ENCODE measurements at regions not wholly inside any gene's neighbourhood (a gene's known extent, or its start where the extent isn't known, plus 50 kb on each side); places are given as distances from the start of the nearest gene placed in this dataset.

- no peak for ATAC-seq
- POLR2A ChIA-PET: no interaction called here
- no TSS peak for BruUV-seq (replicated peaks)
- Histone ChIP-seq H3K36me3 (ENCODE audit: control insufficient read depth, insufficient read depth, low read length) (no peaks in the 10 kb centered on the region), H3K4me1 (ENCODE audit: control insufficient read depth, insufficient read depth, low read length) (no peaks in the 10 kb centered on the region), H3K27me3 (ENCODE audit: control insufficient read depth, insufficient read depth, low read length) (no peaks in the 10 kb centered on the region), H3K4me3 (ENCODE audit: low read depth in 2 of 2, low read length in 2 of 2) (no peak overlapping the region), H3K27ac (ENCODE audit: low read length) (no peak overlapping the region), H3K9me3 (ENCODE audit: control insufficient read depth, insufficient read depth, low read depth, low read length) (no peaks in the 10 kb centered on the region)
- CTCF ChIA-PET: interaction anchor here (0.6 to 0.7 kb wide), 2 partner anchors 109 to 145 kb away, joined by 3 to 4 read pairs; no protein-coding TSS in a partner anchor
- in situ Hi-C loops (cut with HindIII; ENCODE audit: low pct_unique_long_range_greater_than_20kb, low sequenced_read_pairs) (no loop called here), intact Hi-C loops (cut with micrococcal nuclease; ENCODE audit: unreplicated experiment) (no loop called here)
- DNase-seq (ENCODE audit: low read depth, low spot score): no peak
- TF ChIP-seq POLR2AphosphoS5 (IDR thresholded peaks at IDR 0.05; ENCODE audit: low read depth, low read length) (no peak), TCF7L2 (IDR thresholded peaks at IDR 0.05; ENCODE audit: low read depth, low read length) (no peak), CTCF (IDR thresholded peaks at IDR 0.05) (no peak), SIN3A (IDR thresholded peaks at IDR 0.05; ENCODE audit: borderline replicate concordance, insufficient read depth, low read depth, low read length) (no peak)
- TF ChIP-seq, protein P1, sequence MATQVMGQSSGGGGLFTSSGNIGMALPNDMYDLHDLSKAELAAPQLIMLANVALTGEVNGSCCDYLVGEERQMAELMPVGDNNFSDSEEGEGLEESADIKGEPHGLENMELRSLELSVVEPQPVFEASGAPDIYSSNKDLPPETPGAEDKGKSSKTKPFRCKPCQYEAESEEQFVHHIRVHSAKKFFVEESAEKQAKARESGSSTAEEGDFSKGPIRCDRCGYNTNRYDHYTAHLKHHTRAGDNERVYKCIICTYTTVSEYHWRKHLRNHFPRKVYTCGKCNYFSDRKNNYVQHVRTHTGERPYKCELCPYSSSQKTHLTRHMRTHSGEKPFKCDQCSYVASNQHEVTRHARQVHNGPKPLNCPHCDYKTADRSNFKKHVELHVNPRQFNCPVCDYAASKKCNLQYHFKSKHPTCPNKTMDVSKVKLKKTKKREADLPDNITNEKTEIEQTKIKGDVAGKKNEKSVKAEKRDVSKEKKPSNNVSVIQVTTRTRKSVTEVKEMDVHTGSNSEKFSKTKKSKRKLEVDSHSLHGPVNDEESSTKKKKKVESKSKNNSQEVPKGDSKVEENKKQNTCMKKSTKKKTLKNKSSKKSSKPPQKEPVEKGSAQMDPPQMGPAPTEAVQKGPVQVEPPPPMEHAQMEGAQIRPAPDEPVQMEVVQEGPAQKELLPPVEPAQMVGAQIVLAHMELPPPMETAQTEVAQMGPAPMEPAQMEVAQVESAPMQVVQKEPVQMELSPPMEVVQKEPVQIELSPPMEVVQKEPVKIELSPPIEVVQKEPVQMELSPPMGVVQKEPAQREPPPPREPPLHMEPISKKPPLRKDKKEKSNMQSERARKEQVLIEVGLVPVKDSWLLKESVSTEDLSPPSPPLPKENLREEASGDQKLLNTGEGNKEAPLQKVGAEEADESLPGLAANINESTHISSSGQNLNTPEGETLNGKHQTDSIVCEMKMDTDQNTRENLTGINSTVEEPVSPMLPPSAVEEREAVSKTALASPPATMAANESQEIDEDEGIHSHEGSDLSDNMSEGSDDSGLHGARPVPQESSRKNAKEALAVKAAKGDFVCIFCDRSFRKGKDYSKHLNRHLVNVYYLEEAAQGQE (IDR thresholded peaks at IDR 0.05; ENCODE audit: insufficient read depth in 1 of 2, low read depth in 2 of 2, low read length in 1 of 2): no peak
Observed at GRCh38 chr16:85505794-85506634, 107.1 kb upstream of the GSE1 start.

GRCh38 chr16:85506635-85506911, 106.5 kb upstream of the GSE1 start:
- CTCF ChIA-PET: no interaction called here
- in situ Hi-C loops (cut with HindIII; ENCODE audit: low pct_unique_long_range_greater_than_20kb, low sequenced_read_pairs) (no loop called here), intact Hi-C loops (cut with micrococcal nuclease; ENCODE audit: unreplicated experiment) (no loop called here)
- no peaks in the 10 kb centered on the region for H3K27me3 ChIP-seq (ENCODE audit: control insufficient read depth, insufficient read depth, low read length)
- H3K4me3 ChIP-seq (ENCODE audit: low read depth in 2 of 2, low read length in 2 of 2): no peak overlapping the region
- TF ChIP-seq TCF7L2 (IDR thresholded peaks at IDR 0.05; ENCODE audit: low read depth, low read length): no peak
- no peaks in the 10 kb centered on the region for H3K9me3 ChIP-seq (ENCODE audit: control insufficient read depth, insufficient read depth, low read depth, low read length)
- H3K27ac ChIP-seq (ENCODE audit: low read length): no peak overlapping the region
- BruUV-seq (replicated peaks): no TSS peak
- POLR2A ChIA-PET: no interaction called here
- H3K4me1 ChIP-seq (ENCODE audit: control insufficient read depth, insufficient read depth, low read length): no peaks in the 10 kb centered on the region
- ATAC-seq: no peak
- DNase-seq (ENCODE audit: low read depth, low spot score): no peak
- no peaks in the 10 kb centered on the region for H3K36me3 ChIP-seq (ENCODE audit: control insufficient read depth, insufficient read depth, low read length)

GRCh38 chr16:85507342-85507741, 105.8 kb upstream of the GSE1 start:
- Histone ChIP-seq H3K36me3 (ENCODE audit: control insufficient read depth, insufficient read depth, low read length) (no peaks in the 10 kb centered on the region), H3K9me3 (ENCODE audit: control insufficient read depth, insufficient read depth, low read depth, low read length) (no peaks in the 10 kb centered on the region), H3K27me3 (ENCODE audit: control insufficient read depth, insufficient read depth, low read length) (no peaks in the 10 kb centered on the region), H3K4me3 (ENCODE audit: low read depth in 2 of 2, low read length in 2 of 2) (no peak overlapping the region), H3K4me1 (ENCODE audit: control insufficient read depth, insufficient read depth, low read length) (peaks cover 2% of the 10 kb centered on the region; the same call in 1 of the 2 replicates), H3K27ac (ENCODE audit: low read length) (no peak overlapping the region)
- CTCF ChIA-PET: no interaction called here
- TF ChIP-seq TCF7L2 (IDR thresholded peaks at IDR 0.05; ENCODE audit: low read depth, low read length) (no peak), CTCF (IDR thresholded peaks at IDR 0.05) (no peak), POLR2AphosphoS5 (IDR thresholded peaks at IDR 0.05; ENCODE audit: low read depth, low read length) (no peak), SIN3A (IDR thresholded peaks at IDR 0.05; ENCODE audit: borderline replicate concordance, insufficient read depth, low read depth, low read length) (no peak)
- TF ChIP-seq, protein P1 (IDR thresholded peaks at IDR 0.05; ENCODE audit: insufficient read depth in 1 of 2, low read depth in 2 of 2, low read length in 1 of 2): no peak
- DNase-seq (ENCODE audit: low read depth, low spot score) (no peak), ATAC-seq (no peak)
- intact Hi-C loops (cut with micrococcal nuclease; ENCODE audit: unreplicated experiment) (no loop called here), in situ Hi-C loops (cut with HindIII; ENCODE audit: low pct_unique_long_range_greater_than_20kb, low sequenced_read_pairs) (no loop called here)
- BruUV-seq (replicated peaks): no TSS peak
- POLR2A ChIA-PET: no interaction called here
